WERI-Rb-1 (cell line): ENCODE measurements at regions not wholly inside any gene's neighbourhood (a gene's known extent, or its start where the extent isn't known, plus 50 kb on each side); places are given as distances from the start of the nearest gene placed in this dataset.
"Not testable (repeated sequence)": the region's sequence is repeated elsewhere in the genome, so short reads cannot be mapped to it uniquely, and the experiment has no call there.

ENCODE experiments used
- DNase-seq: peaks from one replicate; pipeline ENCODE4 v3.0.0-alpha.2; 2020
- H3K27ac ChIP-seq: fragments of 250-450 bp; sonication (Bioruptor Pico); 2 replicates; pipeline ENCODE4 v1.5.1; 2020; ENCODE audit warnings: mild to moderate bottlenecking, moderate library complexity
- H3K27me3 ChIP-seq: fragments of 250-450 bp; sonication (Bioruptor Pico); 2 replicates; pipeline ENCODE4 v1.5.1; 2021; ENCODE audit warnings: mild to moderate bottlenecking, low read depth, moderate library complexity; ENCODE audit not compliant: insufficient read depth, severe bottlenecking
- H3K36me3 ChIP-seq: fragments of 250-450 bp; sonication (Bioruptor Pico); 2 replicates; pipeline ENCODE4 v1.5.1; 2020; ENCODE audit warnings: mild to moderate bottlenecking, moderate library complexity
- H3K4me3 ChIP-seq: 2 replicates; pipeline ENCODE4 v1.5.1; 2011; ENCODE audit warnings: low read depth, mild to moderate bottlenecking, control low read depth, low read length
- H3K9me3 ChIP-seq: fragments of 250-450 bp; sonication (Bioruptor Pico); 2 replicates; pipeline ENCODE4 v1.5.1; 2021; ENCODE audit warnings: mild to moderate bottlenecking, moderate library complexity; ENCODE audit not compliant: severe bottlenecking
- TF ChIP-seq, protein P1 (sequence below): IDR thresholded peaks from 2 replicates; pipeline ENCODE4 v1.5.1; 2011; ENCODE audit warnings: low read depth, mild to moderate bottlenecking, control low read depth, inconsistent platforms, low read length

DNA sequence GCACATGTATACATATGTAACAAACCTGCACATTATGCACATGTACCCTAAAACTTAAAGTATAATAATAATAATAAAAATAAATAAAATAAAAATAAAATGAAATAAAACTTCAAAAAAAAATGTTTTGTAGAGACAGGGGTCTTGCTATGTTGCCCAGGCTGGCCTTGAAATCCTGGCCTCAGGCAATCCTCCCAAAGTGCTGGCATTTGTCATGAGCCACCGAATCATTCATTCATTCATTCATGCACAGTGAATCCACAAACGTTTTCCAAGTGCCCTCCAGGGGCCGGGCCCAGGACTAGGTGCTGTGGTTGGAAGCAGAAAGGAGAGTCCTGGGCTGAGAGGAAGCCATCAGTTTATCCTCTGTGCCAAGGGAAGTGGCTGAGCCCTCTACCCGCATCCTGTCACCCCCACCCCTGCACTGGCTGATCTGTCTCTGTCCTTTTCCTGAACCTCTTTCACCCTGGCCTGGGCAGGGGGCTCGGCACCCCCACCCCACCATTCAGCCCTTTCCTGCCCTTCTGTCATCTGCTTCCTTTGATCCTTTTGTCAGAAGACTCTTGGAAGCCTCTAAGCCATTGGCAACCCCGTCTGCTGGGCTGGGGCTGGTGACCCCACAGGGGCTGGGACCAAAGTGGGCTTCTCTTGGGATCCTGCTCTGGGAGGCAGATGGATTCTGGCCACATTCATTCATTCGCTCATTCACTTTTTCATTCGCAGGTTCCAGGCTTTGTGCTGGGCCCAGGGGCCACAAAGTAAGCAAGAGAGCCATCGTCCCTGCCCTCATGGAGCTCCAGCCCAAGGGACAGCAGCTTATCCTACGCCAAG is 84.3 kb downstream of the IGLL1 start:
- Histone ChIP-seq H3K27ac (no peak overlapping the region), H3K9me3 (no peaks in the 10 kb centered on the region), H3K27me3 (no peaks in the 10 kb centered on the region), H3K4me3 (no peak overlapping the region), H3K36me3 (no peaks in the 10 kb centered on the region)
- TF ChIP-seq, protein P1, sequence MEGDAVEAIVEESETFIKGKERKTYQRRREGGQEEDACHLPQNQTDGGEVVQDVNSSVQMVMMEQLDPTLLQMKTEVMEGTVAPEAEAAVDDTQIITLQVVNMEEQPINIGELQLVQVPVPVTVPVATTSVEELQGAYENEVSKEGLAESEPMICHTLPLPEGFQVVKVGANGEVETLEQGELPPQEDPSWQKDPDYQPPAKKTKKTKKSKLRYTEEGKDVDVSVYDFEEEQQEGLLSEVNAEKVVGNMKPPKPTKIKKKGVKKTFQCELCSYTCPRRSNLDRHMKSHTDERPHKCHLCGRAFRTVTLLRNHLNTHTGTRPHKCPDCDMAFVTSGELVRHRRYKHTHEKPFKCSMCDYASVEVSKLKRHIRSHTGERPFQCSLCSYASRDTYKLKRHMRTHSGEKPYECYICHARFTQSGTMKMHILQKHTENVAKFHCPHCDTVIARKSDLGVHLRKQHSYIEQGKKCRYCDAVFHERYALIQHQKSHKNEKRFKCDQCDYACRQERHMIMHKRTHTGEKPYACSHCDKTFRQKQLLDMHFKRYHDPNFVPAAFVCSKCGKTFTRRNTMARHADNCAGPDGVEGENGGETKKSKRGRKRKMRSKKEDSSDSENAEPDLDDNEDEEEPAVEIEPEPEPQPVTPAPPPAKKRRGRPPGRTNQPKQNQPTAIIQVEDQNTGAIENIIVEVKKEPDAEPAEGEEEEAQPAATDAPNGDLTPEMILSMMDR, result no peak
- DNase-seq, result no peak

- Histone ChIP-seq H3K4me3 (no peak overlapping the region), H3K27me3 (no peaks in the 10 kb centered on the region), H3K27ac (no peak overlapping the region), H3K36me3 (no peaks in the 10 kb centered on the region), H3K9me3 (no peaks in the 10 kb centered on the region)
- TF ChIP-seq, protein P1, result no peak
- DNase-seq, result no peak
These were observed 85.2 kb downstream of the IGLL1 start for GRCh38 chr22:23494930-23495266.

- Histone ChIP-seq H3K27ac (no peak overlapping the region), H3K9me3 (no peaks in the 10 kb centered on the region), H3K27me3 (no peaks in the 10 kb centered on the region), H3K4me3 (no peak overlapping the region), H3K36me3 (no peaks in the 10 kb centered on the region)
- no peak for DNase-seq
- TF ChIP-seq, protein P1, result no peak
These were observed 94.6 kb downstream of the IGLL1 start for GRCh38 chr22:23485490-23485889.

- no peaks in the 10 kb centered on the region for H3K27me3 ChIP-seq
- H3K36me3 ChIP-seq, result no peaks in the 10 kb centered on the region
- no peak overlapping the region for H3K4me3 ChIP-seq
- DNase-seq, result no peak
- TF ChIP-seq, protein P1, result no peak
- H3K27ac ChIP-seq, result no peak overlapping the region
- no peaks in the 10 kb centered on the region for H3K9me3 ChIP-seq
These were observed 95.4 kb downstream of the IGLL1 start for GRCh38 chr22:23484651-23485050.

- Histone ChIP-seq H3K9me3 (no peaks in the 10 kb centered on the region), H3K4me3 (no peak overlapping the region), H3K36me3 (no peaks in the 10 kb centered on the region), H3K27ac (no peak overlapping the region), H3K27me3 (no peaks in the 10 kb centered on the region)
- TF ChIP-seq, protein P1, result no peak
- DNase-seq, result no peak
These were observed 98.7 kb downstream of the IGLL1 start for GRCh38 chr22:23481369-23481768.

DNA sequence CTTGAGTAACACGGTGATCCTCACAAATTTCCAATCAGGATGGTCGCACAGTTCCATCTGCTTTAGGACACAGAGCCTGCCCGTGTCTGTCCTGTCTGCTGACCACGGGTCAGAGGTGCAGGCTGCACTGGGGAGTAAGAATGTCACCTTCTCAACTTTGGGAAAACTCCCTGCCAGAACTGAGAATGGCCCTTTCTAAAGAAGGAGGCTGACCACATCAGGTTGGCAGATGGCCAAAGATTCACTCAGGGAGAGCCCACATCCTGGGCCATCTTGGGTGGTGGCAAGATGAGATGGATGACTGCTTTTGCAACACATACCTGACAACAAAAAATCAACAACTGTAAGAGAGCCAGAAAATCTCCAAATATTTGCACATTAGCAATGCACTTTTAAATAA is 101.9 kb downstream of the IGLL1 start:
- Histone ChIP-seq H3K4me3 (no peak overlapping the region), H3K27me3 (no peaks in the 10 kb centered on the region), H3K27ac (no peak overlapping the region), H3K36me3 (no peaks in the 10 kb centered on the region), H3K9me3 (no peaks in the 10 kb centered on the region)
- DNase-seq, result no peak
- TF ChIP-seq, protein P1, result no peak

DNA sequence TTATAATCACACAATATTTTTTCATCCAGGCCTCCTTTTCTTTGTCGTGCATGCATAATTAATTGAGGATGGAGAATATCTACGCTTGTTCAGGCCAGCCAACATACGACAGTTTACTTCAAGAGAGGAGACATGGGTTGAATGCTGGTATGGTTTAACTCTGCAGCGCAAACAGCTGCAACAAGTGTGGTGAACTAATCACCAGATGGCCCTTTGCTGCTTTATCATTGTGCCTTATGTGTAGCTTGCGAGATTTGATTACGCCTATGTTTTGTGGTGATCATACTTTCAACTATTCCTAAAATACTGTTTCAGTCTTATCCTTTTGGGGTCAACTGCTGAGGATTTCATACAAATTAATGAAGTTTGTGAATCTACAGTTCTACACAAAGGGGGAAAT is 105.6 kb downstream of the IGLL1 start:
- H3K27me3 ChIP-seq, H3K4me3 ChIP-seq, DNase-seq, H3K9me3 ChIP-seq, H3K36me3 ChIP-seq, H3K27ac ChIP-seq: not testable (repeated sequence)
